GM13976 (cell line): ENCODE measurements at regions not wholly inside any gene's neighbourhood (a gene's known extent, or its start where the extent isn't known, plus 50 kb on each side); places are given as distances from the start of the nearest gene placed in this dataset.
"Not testable (repeated sequence)": the region's sequence is repeated elsewhere in the genome, so short reads cannot be mapped to it uniquely, and the experiment has no call there.

Source experiments
- DNase-seq: peaks from one replicate; pipeline ENCODE4 v3.0.0; 2012; ENCODE audit warnings: low spot score
- CTCF ChIP-seq: IDR thresholded peaks from 2 replicates; pipeline ENCODE4 v1.5.1; 2012; ENCODE audit warnings: borderline replicate concordance, mild to moderate bottlenecking; ENCODE audit not compliant: insufficient read depth; ENCODE audit errors: extremely low read depth, missing control alignments, control extremely low read depth
- in situ Hi-C: fragments of 300-500 bp; cut with MboI; formaldehyde crosslinking; loops from one replicate; pipeline ENCODE4 v1.12.0; 2022; ENCODE audit warnings: low sequenced_read_pairs, mixed read lengths, inconsistent platforms; ENCODE audit not compliant: unreplicated experiment

GRCh38 chr3:135645541-135645940 is 320.0 kb upstream of the PPP2R3A start:
- TF ChIP-seq CTCF: no peak
- DNase-seq: no peak
- in situ Hi-C loops: no loop called here

- DNase-seq: no peak
- in situ Hi-C loops: no loop called here
- no peak for TF ChIP-seq CTCF
Observed at GRCh38 chr3:135646873-135647272, 318.7 kb upstream of the PPP2R3A start.

GRCh38 chr3:135649361-135649760 is 316.2 kb upstream of the PPP2R3A start:
- no peak for DNase-seq
- TF ChIP-seq CTCF: no peak
- in situ Hi-C loops: no loop called here

GRCh38 chr3:135650309-135650708 is 315.2 kb upstream of the PPP2R3A start:
- no peak for DNase-seq
- TF ChIP-seq CTCF: no peak
- in situ Hi-C loops: no loop called here

GRCh38 chr3:135652388-135652787 is 313.1 kb upstream of the PPP2R3A start:
- no peak for TF ChIP-seq CTCF
- no peak for DNase-seq
- in situ Hi-C loops: no loop called here

- in situ Hi-C loops: no loop called here
- no peak for TF ChIP-seq CTCF
Observed at GRCh38 chr3:135655328-135655727, 310.2 kb upstream of the PPP2R3A start.

GRCh38 chr3:135658451-135658850 is 307.1 kb upstream of the PPP2R3A start:
- DNase-seq, in situ Hi-C loops: not testable (repeated sequence)

More at GRCh38 chr3:135655328-135655727, 310.2 kb upstream of the PPP2R3A start:
- no peak for DNase-seq
